ENCODE measurements at regions not wholly inside any gene's neighbourhood (a gene's known extent, or its start where the extent isn't known, plus 50 kb on each side); places are given as distances from the start of the nearest gene placed in this dataset.
"Not testable (repeated sequence)": the region's sequence is repeated elsewhere in the genome, so short reads cannot be mapped to it uniquely, and the experiment has no call there.

DNA sequence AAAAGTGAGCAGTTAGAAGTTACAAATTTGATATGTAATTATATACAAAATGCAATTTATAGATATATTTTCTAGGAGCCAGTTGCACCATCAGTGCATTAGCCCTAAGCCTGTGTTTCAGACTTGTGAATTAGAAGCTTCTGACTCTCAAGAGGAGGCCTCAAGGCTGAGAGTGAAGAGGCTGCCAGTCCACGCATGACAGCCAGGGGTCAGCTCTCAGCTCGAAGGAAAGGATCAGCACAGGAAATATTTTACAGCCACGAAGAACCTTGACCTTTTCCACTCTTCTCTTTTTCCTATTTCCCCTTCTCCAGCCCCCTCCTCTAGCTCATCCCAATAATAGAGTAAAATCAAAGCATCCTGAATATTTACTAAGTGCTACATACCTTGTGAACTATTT, 642.4 kb downstream of the TRIML1 start:
- H3K27me3 Mint-ChIP-seq (ENCODE audit: low read depth), result no peaks in the 10 kb centered on the region
- peaks cover 4% of the 10 kb centered on the region for H3K4me1 Mint-ChIP-seq
- DNase-seq (ENCODE audit: low spot score in 2 of 2, unreplicated experiment in 2 of 2), result no peak
- H3K9me3 Mint-ChIP-seq, result no peaks in the 10 kb centered on the region
- no peaks in the 10 kb centered on the region for H3K36me3 Mint-ChIP-seq
- H3K4me3 Mint-ChIP-seq, result no peak overlapping the region
- no peak for TF ChIP-seq CTCF (IDR thresholded peaks at IDR 0.05; ENCODE audit: unreplicated experiment)
- no peak overlapping the region for H3K27ac Mint-ChIP-seq

GRCh38 chr4:188783175-188783574, 643.9 kb downstream of the TRIML1 start:
- Mint-ChIP-seq H3K27ac (no peak overlapping the region), H3K4me1 (peaks cover 4% of the 10 kb centered on the region), H3K9me3 (no peaks in the 10 kb centered on the region), H3K4me3 (no peak overlapping the region), H3K36me3 (no peaks in the 10 kb centered on the region), H3K27me3 (ENCODE audit: low read depth) (no peaks in the 10 kb centered on the region)
- no peak for TF ChIP-seq CTCF (IDR thresholded peaks at IDR 0.05; ENCODE audit: unreplicated experiment)
- DNase-seq (ENCODE audit: low spot score in 2 of 2, unreplicated experiment in 2 of 2), result no peak

- TF ChIP-seq CTCF (IDR thresholded peaks at IDR 0.05; ENCODE audit: unreplicated experiment), result no peak
- H3K36me3 Mint-ChIP-seq, result no peaks in the 10 kb centered on the region
- no peaks in the 10 kb centered on the region for H3K9me3 Mint-ChIP-seq
- DNase-seq (ENCODE audit: low spot score in 2 of 2, unreplicated experiment in 2 of 2), result no peak
- H3K27ac Mint-ChIP-seq, result no peak overlapping the region
- H3K27me3 Mint-ChIP-seq (ENCODE audit: low read depth), result no peaks in the 10 kb centered on the region
- peaks cover 4% of the 10 kb centered on the region for H3K4me1 Mint-ChIP-seq
- H3K4me3 Mint-ChIP-seq, result no peak overlapping the region
Measured at GRCh38 chr4:188783606-188784160, 644.4 kb downstream of the TRIML1 start.

- not testable (repeated sequence) for H3K9me3 Mint-ChIP-seq; H3K36me3 Mint-ChIP-seq; H3K27ac Mint-ChIP-seq; DNase-seq (ENCODE audit: low spot score in 2 of 2, unreplicated experiment in 2 of 2); H3K27me3 Mint-ChIP-seq (ENCODE audit: low read depth); H3K4me3 Mint-ChIP-seq; H3K4me1 Mint-ChIP-seq
Measured at GRCh38 chr4:188796600-188796999, 657.4 kb downstream of the TRIML1 start.

GRCh38 chr4:188797011-188797410, 657.8 kb downstream of the TRIML1 start:
- DNase-seq (ENCODE audit: low spot score in 2 of 2, unreplicated experiment in 2 of 2); H3K4me1 Mint-ChIP-seq; H3K27ac Mint-ChIP-seq: not testable (repeated sequence)

DNA sequence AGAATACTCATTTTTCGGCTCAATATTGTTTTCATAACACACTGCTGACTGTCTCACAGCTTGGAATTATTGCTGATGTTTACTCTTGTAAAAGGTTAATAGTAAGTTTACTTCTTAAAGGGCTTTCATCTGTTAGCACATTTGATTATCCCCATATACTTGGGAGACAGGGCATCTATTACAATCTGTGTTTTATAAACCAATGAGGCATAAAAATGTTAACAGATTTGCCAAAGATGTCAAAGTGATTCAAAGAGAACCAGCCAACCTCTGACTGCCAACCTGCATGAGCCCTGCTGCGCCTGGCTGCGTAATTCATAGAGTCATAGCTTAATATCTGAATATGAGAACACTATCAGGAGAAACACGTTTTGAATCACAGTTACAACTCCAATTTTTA, 665.6 kb downstream of the TRIML1 start:
- Mint-ChIP-seq H3K9me3 (no peaks in the 10 kb centered on the region), H3K27ac (no peak overlapping the region), H3K27me3 (ENCODE audit: low read depth) (no peaks in the 10 kb centered on the region), H3K4me3 (no peak overlapping the region), H3K4me1 (peaks cover 3% of the 10 kb centered on the region), H3K36me3 (no peaks in the 10 kb centered on the region)
- no peak for TF ChIP-seq CTCF (IDR thresholded peaks at IDR 0.05; ENCODE audit: unreplicated experiment)
- no peak for DNase-seq (ENCODE audit: low spot score in 2 of 2, unreplicated experiment in 2 of 2)

More at GRCh38 chr4:188797011-188797410, 657.8 kb downstream of the TRIML1 start:
- not testable (repeated sequence) for H3K36me3 Mint-ChIP-seq; H3K9me3 Mint-ChIP-seq; H3K4me3 Mint-ChIP-seq; H3K27me3 Mint-ChIP-seq (ENCODE audit: low read depth)

GRCh38 chr4:188811121-188811520, 671.9 kb downstream of the TRIML1 start:
- H3K4me3 Mint-ChIP-seq, result no peak overlapping the region
- H3K36me3 Mint-ChIP-seq, result peaks cover 3% of the 10 kb centered on the region
- peaks cover 6% of the 10 kb centered on the region for H3K9me3 Mint-ChIP-seq
- H3K4me1 Mint-ChIP-seq, result no peaks in the 10 kb centered on the region
- no peak for DNase-seq (ENCODE audit: low spot score in 2 of 2, unreplicated experiment in 2 of 2)
- no peak for TF ChIP-seq CTCF (IDR thresholded peaks at IDR 0.05; ENCODE audit: unreplicated experiment)
- H3K27ac Mint-ChIP-seq, result no peak overlapping the region
- no peaks in the 10 kb centered on the region for H3K27me3 Mint-ChIP-seq (ENCODE audit: low read depth)
